ENCODE measurements at regions not wholly inside any gene's neighbourhood (a gene's known extent, or its start where the extent isn't known, plus 50 kb on each side); places are given as distances from the start of the nearest gene placed in this dataset.

DNA sequence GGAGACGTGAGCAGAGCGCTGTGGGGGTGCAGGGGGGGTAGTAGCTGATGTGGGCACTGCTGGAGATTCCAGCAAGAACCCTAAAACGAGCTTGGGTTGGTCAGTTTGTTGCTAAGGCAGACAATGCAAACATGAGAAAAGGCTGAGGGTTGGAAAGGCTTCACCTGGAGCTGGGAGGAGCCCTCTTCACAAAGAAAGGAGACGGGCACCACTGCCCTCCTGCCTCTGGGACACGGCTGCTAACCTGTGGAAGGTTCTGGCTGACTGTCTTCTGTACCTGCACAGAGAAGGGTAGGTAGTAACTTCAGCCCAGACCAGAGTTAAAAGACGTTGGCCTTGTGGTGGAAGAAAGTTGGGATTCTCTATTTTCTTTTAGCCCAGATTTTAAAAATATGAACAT, 108.7 kb downstream of the SUCLA2 start:
- TF ChIP-seq, protein P1, sequence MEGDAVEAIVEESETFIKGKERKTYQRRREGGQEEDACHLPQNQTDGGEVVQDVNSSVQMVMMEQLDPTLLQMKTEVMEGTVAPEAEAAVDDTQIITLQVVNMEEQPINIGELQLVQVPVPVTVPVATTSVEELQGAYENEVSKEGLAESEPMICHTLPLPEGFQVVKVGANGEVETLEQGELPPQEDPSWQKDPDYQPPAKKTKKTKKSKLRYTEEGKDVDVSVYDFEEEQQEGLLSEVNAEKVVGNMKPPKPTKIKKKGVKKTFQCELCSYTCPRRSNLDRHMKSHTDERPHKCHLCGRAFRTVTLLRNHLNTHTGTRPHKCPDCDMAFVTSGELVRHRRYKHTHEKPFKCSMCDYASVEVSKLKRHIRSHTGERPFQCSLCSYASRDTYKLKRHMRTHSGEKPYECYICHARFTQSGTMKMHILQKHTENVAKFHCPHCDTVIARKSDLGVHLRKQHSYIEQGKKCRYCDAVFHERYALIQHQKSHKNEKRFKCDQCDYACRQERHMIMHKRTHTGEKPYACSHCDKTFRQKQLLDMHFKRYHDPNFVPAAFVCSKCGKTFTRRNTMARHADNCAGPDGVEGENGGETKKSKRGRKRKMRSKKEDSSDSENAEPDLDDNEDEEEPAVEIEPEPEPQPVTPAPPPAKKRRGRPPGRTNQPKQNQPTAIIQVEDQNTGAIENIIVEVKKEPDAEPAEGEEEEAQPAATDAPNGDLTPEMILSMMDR (IDR thresholded peaks at IDR 0.05; ENCODE audit: low read depth, low read length, missing input control): no peak
- TF ChIP-seq RAD21 (IDR thresholded peaks at IDR 0.05) (no peak), JUND (IDR thresholded peaks at IDR 0.05) (no peak), GABPA (IDR thresholded peaks at IDR 0.05 in 1 of 2, conservative IDR thresholded peaks at IDR 0.05 in 1 of 2) (no peak), SP1 (IDR thresholded peaks at IDR 0.05) (no peak)
